ENCODE measurements at regions not wholly inside any gene's neighbourhood (a gene's known extent, or its start where the extent isn't known, plus 50 kb on each side); places are given as distances from the start of the nearest gene placed in this dataset.

DNA sequence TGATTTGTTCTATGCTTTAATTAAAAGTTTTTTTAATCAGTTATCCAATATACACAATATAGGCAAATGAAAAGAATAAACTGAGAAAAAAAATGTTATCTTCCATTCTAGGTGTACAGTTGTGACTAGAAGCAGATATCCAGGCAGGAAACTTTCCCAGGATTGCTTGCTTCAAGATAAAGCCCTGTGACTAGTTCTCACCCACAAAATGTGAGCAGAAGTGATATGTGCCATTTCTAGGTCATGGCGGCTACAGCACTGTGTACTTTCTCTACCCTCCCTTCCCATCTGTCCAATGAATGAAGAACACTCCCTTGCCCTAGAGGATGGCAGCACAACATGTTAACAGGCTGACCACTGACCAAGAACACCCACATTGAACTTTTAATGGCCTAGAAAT, 110.5 kb upstream of the STT3B start:
- no peak overlapping the region for H3K27ac ChIP-seq

DNA sequence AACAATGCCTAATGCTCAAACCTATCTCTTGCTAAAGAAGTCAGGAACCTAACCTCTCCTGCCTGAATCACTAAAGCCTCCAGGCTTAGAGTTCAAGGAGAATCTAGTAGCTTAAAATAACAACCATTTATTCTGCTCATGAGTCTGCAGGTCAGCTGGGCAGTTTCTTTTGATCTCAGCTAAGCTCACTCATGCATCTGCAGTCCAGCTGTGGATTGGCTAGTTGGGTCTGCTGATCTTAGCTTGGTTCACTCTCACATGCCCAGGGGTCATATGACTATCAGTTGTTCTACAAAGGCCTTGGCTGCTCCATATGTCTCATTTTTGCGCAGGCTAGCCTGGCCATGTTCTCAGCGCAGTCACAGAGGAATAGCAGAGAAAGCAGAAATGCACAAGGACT, 109.2 kb upstream of the STT3B start:
- no peak overlapping the region for H3K27ac ChIP-seq
- TF ChIP-seq, protein P1, sequence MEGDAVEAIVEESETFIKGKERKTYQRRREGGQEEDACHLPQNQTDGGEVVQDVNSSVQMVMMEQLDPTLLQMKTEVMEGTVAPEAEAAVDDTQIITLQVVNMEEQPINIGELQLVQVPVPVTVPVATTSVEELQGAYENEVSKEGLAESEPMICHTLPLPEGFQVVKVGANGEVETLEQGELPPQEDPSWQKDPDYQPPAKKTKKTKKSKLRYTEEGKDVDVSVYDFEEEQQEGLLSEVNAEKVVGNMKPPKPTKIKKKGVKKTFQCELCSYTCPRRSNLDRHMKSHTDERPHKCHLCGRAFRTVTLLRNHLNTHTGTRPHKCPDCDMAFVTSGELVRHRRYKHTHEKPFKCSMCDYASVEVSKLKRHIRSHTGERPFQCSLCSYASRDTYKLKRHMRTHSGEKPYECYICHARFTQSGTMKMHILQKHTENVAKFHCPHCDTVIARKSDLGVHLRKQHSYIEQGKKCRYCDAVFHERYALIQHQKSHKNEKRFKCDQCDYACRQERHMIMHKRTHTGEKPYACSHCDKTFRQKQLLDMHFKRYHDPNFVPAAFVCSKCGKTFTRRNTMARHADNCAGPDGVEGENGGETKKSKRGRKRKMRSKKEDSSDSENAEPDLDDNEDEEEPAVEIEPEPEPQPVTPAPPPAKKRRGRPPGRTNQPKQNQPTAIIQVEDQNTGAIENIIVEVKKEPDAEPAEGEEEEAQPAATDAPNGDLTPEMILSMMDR (IDR thresholded peaks at IDR 0.05) = no peak
- TF ChIP-seq ZFX (IDR thresholded peaks at IDR 0.05; ENCODE audit: borderline replicate concordance) = no peak

More for the DNA sequence above, 110.5 kb upstream of the STT3B start:
- TF ChIP-seq, protein P1 (IDR thresholded peaks at IDR 0.05) = no peak
- TF ChIP-seq ZFX (IDR thresholded peaks at IDR 0.05; ENCODE audit: borderline replicate concordance) = no peak

- H3K27ac ChIP-seq = no peak overlapping the region
- TF ChIP-seq ZFX (IDR thresholded peaks at IDR 0.05; ENCODE audit: borderline replicate concordance) = no peak
Observed at GRCh38 chr3:31425401-31425800, 107.3 kb upstream of the STT3B start.

- H3K27ac ChIP-seq = no peak overlapping the region
- TF ChIP-seq, protein P1 (IDR thresholded peaks at IDR 0.05) = no peak
- no peak for TF ChIP-seq ZFX (IDR thresholded peaks at IDR 0.05; ENCODE audit: borderline replicate concordance)
Observed at GRCh38 chr3:31427623-31428022, 105.1 kb upstream of the STT3B start.

DNA sequence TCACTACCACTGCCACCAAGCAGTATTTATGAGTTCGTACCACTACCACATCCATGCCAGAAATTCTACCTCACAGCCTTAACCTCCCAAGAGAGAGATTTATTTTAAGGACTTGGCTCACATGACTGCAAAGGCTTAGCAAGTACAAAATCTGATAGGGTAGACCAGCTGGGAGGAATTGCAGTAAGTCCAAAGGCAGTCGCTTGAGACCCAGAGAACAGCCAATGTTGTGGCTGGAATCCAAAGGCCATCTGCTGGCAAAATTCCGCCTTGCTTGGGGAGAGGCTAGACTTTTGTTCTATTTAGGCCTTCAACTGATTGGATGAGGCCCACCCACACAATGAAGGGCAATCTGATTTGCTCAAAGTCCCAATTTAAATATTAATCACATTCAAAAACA, 101.4 kb upstream of the STT3B start:
- TF ChIP-seq, protein P1 (IDR thresholded peaks at IDR 0.05) = no peak
- TF ChIP-seq ZFX (IDR thresholded peaks at IDR 0.05; ENCODE audit: borderline replicate concordance) = no peak
- no peak overlapping the region for H3K27ac ChIP-seq

GRCh38 chr3:31432897-31433678, 99.6 kb upstream of the STT3B start:
- TF ChIP-seq ZFX (IDR thresholded peaks at IDR 0.05; ENCODE audit: borderline replicate concordance) = no peak
- TF ChIP-seq, protein P1 (IDR thresholded peaks at IDR 0.05) = no peak
- no peak overlapping the region for H3K27ac ChIP-seq

GRCh38 chr3:31433679-31433992, 99.1 kb upstream of the STT3B start:
- no peak for TF ChIP-seq ZFX (IDR thresholded peaks at IDR 0.05; ENCODE audit: borderline replicate concordance)
- TF ChIP-seq, protein P1 (IDR thresholded peaks at IDR 0.05) = no peak
- no peak overlapping the region for H3K27ac ChIP-seq

- TF ChIP-seq ZFX (IDR thresholded peaks at IDR 0.05; ENCODE audit: borderline replicate concordance) = no peak
- TF ChIP-seq, protein P1 (IDR thresholded peaks at IDR 0.05) = no peak
- no peak overlapping the region for H3K27ac ChIP-seq
Observed at GRCh38 chr3:31434819-31435218, 97.9 kb upstream of the STT3B start.
